Motor neuron (in vitro differentiated cells): ENCODE measurements at regions not wholly inside any gene's neighbourhood (a gene's known extent, or its start where the extent isn't known, plus 50 kb on each side); places are given as distances from the start of the nearest gene placed in this dataset.
A peak's percentile ranks its signal among the peaks of the same experiment; 100 is the strongest.

Experiments
- ATAC-seq, 8 experiments: fragments of 200-7000 bp; cut with Tn5 transposase; replicated peaks in 6 of 8; 2 replicates each; pipeline ENCODE4 v1.8.0; 2021; ENCODE audit warnings: mild to moderate bottlenecking in 8 of 8, moderate library complexity in 8 of 8
- H3K27ac ChIP-seq, 2 donors: fragments of 250-450 bp; sonication (Bioruptor Pico); 2 replicates each; pipeline ENCODE4 v1.9.0; 2021; ENCODE audit warnings: antibody characterized with exemption in 2 of 2, mild to moderate bottlenecking in 2 of 2, moderate library complexity in 1 of 2
- H3K4me1 ChIP-seq, 2 donors: fragments of 250-450 bp; sonication (Bioruptor Pico); replicated peaks in 1 of 2; 2 replicates each; pipeline ENCODE4 v1.6.1; 2021; ENCODE audit warnings: antibody characterized with exemption in 2 of 2, mild to moderate bottlenecking in 2 of 2, moderate library complexity in 1 of 2
- H3K4me3 ChIP-seq, 5 donors: fragments of 250-450 bp; sonication (Bioruptor Pico); 2 replicates each; pipeline ENCODE4 v1.9.0; 2021; ENCODE audit warnings: antibody characterized with exemption in 5 of 5, mild to moderate bottlenecking in 5 of 5, moderate library complexity in 4 of 5
- WGBS, 10 experiments: fragments of 450-650 bp; shearing (Covaris generic); methylation state at CpG; one replicate each; pipeline ENCODE4 v1.0.0; 2022; 5-methylcytosine and 5-hydroxymethylcytosine counted together
- in situ Hi-C, 9 experiments: fragments of 400-800 bp; cut with MboI; loops; one replicate each; pipeline ENCODE4 v1.15.0; 2021; ENCODE audit warnings: low sequenced_read_pairs in 9 of 9, low pct_unique_long_range_greater_than_20kb in 2 of 9; ENCODE audit not compliant: unreplicated experiment in 9 of 9

GRCh38 chr12:116492703-116493324, 66.4 kb upstream of the MAP1LC3B2 start:
- no peak overlapping the region for H3K4me3 ChIP-seq
- 56 to 80% (median 71%) methylated on average over 1 to 3 of the region's 8 CpGs; no CpG with 5 or more reads in 5 of the 10 experiments for WGBS, 10 experiments
- H3K27ac ChIP-seq: no peak overlapping the region
- H3K4me1 ChIP-seq: no peaks in the 10 kb centered on the region
- peak in 3 of 8 experiments; percentile 51 to 70 (median 58) for ATAC-seq
- in situ Hi-C loops: no loop called here

- H3K4me3 ChIP-seq: no peak overlapping the region
- in situ Hi-C loops: no loop called here
- H3K27ac ChIP-seq: no peak overlapping the region
- no peak for ATAC-seq
- H3K4me1 ChIP-seq: no peaks in the 10 kb centered on the region
- 20 to 100% (median 60%) methylated on average over 1 to 2 of the region's 2 CpGs; no CpG with 5 or more reads in 3 of the 10 experiments for whole genome bisulfite sequencing, 10 experiments
Observed at GRCh38 chr12:116495260-116495659, 63.9 kb upstream of the MAP1LC3B2 start.

GRCh38 chr12:116497051-116497591, 62.1 kb upstream of the MAP1LC3B2 start:
- Histone ChIP-seq H3K4me3 (no peak overlapping the region), H3K27ac (no peak overlapping the region), H3K4me1 (peaks cover 3 to 5% of the 10 kb centered on the region in 2 donors)
- in situ Hi-C loops: no loop called here
- WGBS, 10 experiments: 60 to 93% (median 87%) methylated on average over 1 to 10 of the region's 15 CpGs; no CpG with 5 or more reads in 4 of the 10 experiments
- no peak for ATAC-seq

GRCh38 chr12:116498471-116498870, 60.7 kb upstream of the MAP1LC3B2 start:
- no peak for ATAC-seq
- H3K27ac ChIP-seq: no peak overlapping the region
- 0 to 100% (median 60%) methylated on average over 1 of the region's 1 CpG; no CpG with 5 or more reads in 3 of the 10 experiments for WGBS, 10 experiments
- peaks cover 7 to 12% of the 10 kb centered on the region in 2 donors for H3K4me1 ChIP-seq
- no peak overlapping the region for H3K4me3 ChIP-seq
- in situ Hi-C loops: no loop called here

GRCh38 chr12:116502141-116502725, 56.9 kb upstream of the MAP1LC3B2 start:
- 28 to 100% (median 48%) methylated on average over 2 to 11 of the region's 14 CpGs; no CpG with 5 or more reads in 1 of the 10 experiments for WGBS, 10 experiments
- peaks cover 12 to 19% of the 10 kb centered on the region in 2 donors for H3K4me1 ChIP-seq
- peak overlapping the region in 1 of 2 donors; percentile 11 for H3K27ac ChIP-seq
- ATAC-seq: peak in 5 of 8 experiments; percentile 77 to 93 (median 80)
- in situ Hi-C loops: no loop called here
- no peak overlapping the region for H3K4me3 ChIP-seq

GRCh38 chr12:116502989-116503496, 56.1 kb upstream of the MAP1LC3B2 start:
- no peak overlapping the region for H3K27ac ChIP-seq
- peaks cover 19 to 23% of the 10 kb centered on the region in 2 donors for H3K4me1 ChIP-seq
- no peak for ATAC-seq
- WGBS, 10 experiments: 80 to 100% (median 95%) methylated on average over 1 to 4 of the region's 9 CpGs; no CpG with 5 or more reads in 1 of the 10 experiments
- H3K4me3 ChIP-seq: no peak overlapping the region
- in situ Hi-C loops: no loop called here

GRCh38 chr12:116504438-116504837, 54.7 kb upstream of the MAP1LC3B2 start:
- Histone ChIP-seq H3K27ac (no peak overlapping the region), H3K4me1 (peaks cover 27 to 30% of the 10 kb centered on the region in 2 donors), H3K4me3 (no peak overlapping the region)
- in situ Hi-C loops: no loop called here
- WGBS, 10 experiments: 61 to 97% (median 73%) methylated on average over 1 to 4 of the region's 4 CpGs; no CpG with 5 or more reads in 3 of the 10 experiments
- no peak for ATAC-seq

GRCh38 chr12:116506697-116507064, 52.5 kb upstream of the MAP1LC3B2 start:
- H3K4me3 ChIP-seq: no peak overlapping the region
- ATAC-seq: peak in 1 of 8 experiments; percentile 1
- peaks cover 27 to 30% of the 10 kb centered on the region in 2 donors for H3K4me1 ChIP-seq
- in situ Hi-C loops: no loop called here
- H3K27ac ChIP-seq: peak overlapping the region in 1 of 2 donors; percentile 42
- WGBS, 10 experiments: 51 to 76% (median 68%) methylated on average over 1 to 5 of the region's 6 CpGs; no CpG with 5 or more reads in 1 of the 10 experiments

GRCh38 chr12:116508145-116509121, 50.7 kb upstream of the MAP1LC3B2 start:
- Histone ChIP-seq H3K27ac (peak overlapping the region; percentile 27 to 60), H3K4me3 (peak overlapping the region; percentile 5 to 21 (median 14)), H3K4me1 (peaks cover 18 to 20% of the 10 kb centered on the region in 2 donors)
- ATAC-seq: peak; percentile 59 to 83 (median 80)
- 0 to 14% (median 4%) methylated on average over 1 to 20 of the region's 60 CpGs; no CpG with 5 or more reads in 3 of the 10 experiments for WGBS, 10 experiments
- in situ Hi-C loops: no loop called here
